Left ventricle myocardium inferior (tissue), 1 donor: ENCODE measurements at regions not wholly inside any gene's neighbourhood (a gene's known extent, or its start where the extent isn't known, plus 50 kb on each side); places are given as distances from the start of the nearest gene placed in this dataset.
A peak's percentile ranks its signal among the peaks of the same experiment; 100 is the strongest.

ENCODE experiments used
- DNase-seq: peaks from one replicate; pipeline ENCODE4 v3.0.0-alpha.2; 2020
- H3K27ac ChIP-seq: fragments of 200-600 bp; replicated peaks from 2 replicates; pipeline ENCODE4 v1.8.0; 2021
- H3K27me3 ChIP-seq: fragments of 200-600 bp; 2 replicates; pipeline ENCODE4 v1.8.0; 2021; ENCODE audit warnings: low read depth
- H3K36me3 ChIP-seq: fragments of 200-600 bp; 2 replicates; pipeline ENCODE4 v1.8.0; 2021
- H3K4me1 ChIP-seq: fragments of 200-600 bp; 2 replicates; pipeline ENCODE4 v1.8.0; 2021
- H3K4me3 ChIP-seq: fragments of 200-600 bp; 2 replicates; pipeline ENCODE4 v1.8.0; 2021; ENCODE audit warnings: mild to moderate bottlenecking, moderate library complexity
- H3K9me3 ChIP-seq: fragments of 200-600 bp; replicated peaks from 2 replicates; pipeline ENCODE4 v1.8.0; 2021
- intact Hi-C: fragments of 100-400 bp; cut with micrococcal nuclease; formaldehyde crosslinking; loops from one replicate; pipeline ENCODE4 v1.11.0; 2022
- TF ChIP-seq, protein P1 (sequence below): fragments of 200-600 bp; IDR thresholded peaks from 2 replicates; pipeline ENCODE4 v1.8.0; 2021; ENCODE audit warnings: antibody characterized with exemption, mild to moderate bottlenecking, borderline replicate concordance
- donor health status: DM: no; HTN: yes; CAD: no; lungs with severe emphysema.

DNA sequence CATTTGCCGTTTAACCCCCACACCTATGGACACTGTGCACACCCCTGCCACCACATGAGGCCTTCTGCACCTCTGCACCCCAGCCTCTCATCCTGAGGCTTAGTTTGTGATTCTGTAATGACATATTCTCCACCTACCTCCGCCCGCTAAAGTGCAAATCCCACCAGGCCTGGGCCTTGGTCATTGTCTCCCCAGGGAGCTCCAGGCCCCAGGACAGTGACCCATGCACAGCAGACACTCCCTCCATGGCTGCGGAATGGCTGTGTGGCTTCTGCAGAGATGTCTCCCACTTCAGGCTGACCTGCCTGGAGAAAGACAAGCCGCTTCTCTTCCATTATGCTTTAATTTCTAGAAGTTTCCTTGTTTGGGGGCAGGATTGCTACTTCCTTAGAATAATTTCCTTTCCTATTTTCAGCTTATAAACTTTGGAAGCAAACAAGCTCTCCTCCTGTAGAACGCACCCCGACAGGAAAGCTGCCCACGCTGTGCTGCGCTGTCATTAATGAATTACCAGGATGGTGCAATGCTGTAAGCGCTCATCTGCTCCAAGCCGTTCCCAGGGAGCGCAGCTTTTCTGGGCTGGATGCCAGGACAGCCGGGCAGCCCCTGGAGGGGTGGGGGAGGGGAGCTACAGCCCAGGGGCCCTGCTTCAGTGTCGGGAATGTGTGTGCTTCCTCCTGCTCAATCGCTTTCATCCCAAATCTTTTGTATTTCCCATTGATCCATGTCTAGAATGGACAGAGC lies 618.0 kb downstream of the BRD1 start:
- H3K9me3 ChIP-seq, result no peaks in the 10 kb centered on the region
- DNase-seq, result peak; percentile 4
- no peak overlapping the region for H3K27ac ChIP-seq
- TF ChIP-seq, protein P1, sequence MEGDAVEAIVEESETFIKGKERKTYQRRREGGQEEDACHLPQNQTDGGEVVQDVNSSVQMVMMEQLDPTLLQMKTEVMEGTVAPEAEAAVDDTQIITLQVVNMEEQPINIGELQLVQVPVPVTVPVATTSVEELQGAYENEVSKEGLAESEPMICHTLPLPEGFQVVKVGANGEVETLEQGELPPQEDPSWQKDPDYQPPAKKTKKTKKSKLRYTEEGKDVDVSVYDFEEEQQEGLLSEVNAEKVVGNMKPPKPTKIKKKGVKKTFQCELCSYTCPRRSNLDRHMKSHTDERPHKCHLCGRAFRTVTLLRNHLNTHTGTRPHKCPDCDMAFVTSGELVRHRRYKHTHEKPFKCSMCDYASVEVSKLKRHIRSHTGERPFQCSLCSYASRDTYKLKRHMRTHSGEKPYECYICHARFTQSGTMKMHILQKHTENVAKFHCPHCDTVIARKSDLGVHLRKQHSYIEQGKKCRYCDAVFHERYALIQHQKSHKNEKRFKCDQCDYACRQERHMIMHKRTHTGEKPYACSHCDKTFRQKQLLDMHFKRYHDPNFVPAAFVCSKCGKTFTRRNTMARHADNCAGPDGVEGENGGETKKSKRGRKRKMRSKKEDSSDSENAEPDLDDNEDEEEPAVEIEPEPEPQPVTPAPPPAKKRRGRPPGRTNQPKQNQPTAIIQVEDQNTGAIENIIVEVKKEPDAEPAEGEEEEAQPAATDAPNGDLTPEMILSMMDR, result no peak
- no peaks in the 10 kb centered on the region for H3K4me1 ChIP-seq
- no peak overlapping the region for H3K4me3 ChIP-seq
- peaks cover 61% of the 10 kb centered on the region for H3K27me3 ChIP-seq
- no peaks in the 10 kb centered on the region for H3K36me3 ChIP-seq
- intact Hi-C loops, result no loop called here

DNA sequence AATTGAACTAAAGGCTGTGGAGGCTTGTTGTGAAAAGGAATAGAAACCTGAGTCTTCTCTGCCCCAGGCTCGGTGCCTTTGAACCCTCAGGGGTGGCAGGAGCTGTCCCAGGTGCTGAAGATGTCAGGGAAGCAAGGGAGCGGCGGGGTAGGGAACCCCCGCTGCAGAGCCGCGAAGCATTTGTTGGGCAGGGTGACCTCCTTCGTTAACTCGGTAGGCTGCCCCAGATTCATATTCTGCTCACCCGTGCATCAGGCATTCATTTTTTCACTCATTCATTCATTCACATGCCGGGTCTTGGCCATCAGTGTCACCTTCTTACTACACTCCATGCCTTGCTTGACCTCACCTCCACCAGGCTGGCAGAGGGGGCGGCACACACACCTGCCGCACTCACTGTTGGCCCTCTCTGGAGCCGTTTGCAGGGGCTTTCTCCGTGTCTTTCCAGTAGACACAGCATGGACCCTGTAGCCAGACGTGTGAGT lies 618.9 kb downstream of the BRD1 start:
- intact Hi-C loops, result no loop called here
- DNase-seq, result peak; percentile 1
- H3K27ac ChIP-seq, result no peak overlapping the region

GRCh38 chr22:49208004-49208402 lies 619.7 kb downstream of the BRD1 start:
- H3K36me3 ChIP-seq, result no peaks in the 10 kb centered on the region
- no peaks in the 10 kb centered on the region for H3K9me3 ChIP-seq
- intact Hi-C loops, result no loop called here
- no peaks in the 10 kb centered on the region for H3K4me1 ChIP-seq
- no peak overlapping the region for H3K27ac ChIP-seq
- no peak for DNase-seq
- H3K4me3 ChIP-seq, result no peak overlapping the region
- TF ChIP-seq, protein P1, result no peak
- peaks cover 61% of the 10 kb centered on the region for H3K27me3 ChIP-seq

More for the DNA sequence above, 618.9 kb downstream of the BRD1 start:
- TF ChIP-seq, protein P1, result no peak
- no peaks in the 10 kb centered on the region for H3K9me3 ChIP-seq
- peaks cover 60% of the 10 kb centered on the region for H3K27me3 ChIP-seq
- no peaks in the 10 kb centered on the region for H3K4me1 ChIP-seq
- H3K36me3 ChIP-seq, result no peaks in the 10 kb centered on the region
- H3K4me3 ChIP-seq, result no peak overlapping the region

- Histone ChIP-seq H3K4me1 (no peaks in the 10 kb centered on the region), H3K27ac (no peak overlapping the region), H3K9me3 (no peaks in the 10 kb centered on the region), H3K4me3 (no peak overlapping the region), H3K36me3 (no peaks in the 10 kb centered on the region), H3K27me3 (peaks cover 65% of the 10 kb centered on the region)
- TF ChIP-seq, protein P1, result no peak
- intact Hi-C loops, result no loop called here
- DNase-seq, result no peak
Observed at GRCh38 chr22:49207008-49208003, 620.4 kb downstream of the BRD1 start.

- TF ChIP-seq, protein P1, result no peak
- Histone ChIP-seq H3K4me3 (no peak overlapping the region), H3K36me3 (no peaks in the 10 kb centered on the region), H3K27me3 (peaks cover 69% of the 10 kb centered on the region), H3K4me1 (no peaks in the 10 kb centered on the region), H3K9me3 (no peaks in the 10 kb centered on the region), H3K27ac (no peak overlapping the region)
- DNase-seq, result no peak
- intact Hi-C loops, result no loop called here
Observed at GRCh38 chr22:49206281-49206680, 621.4 kb downstream of the BRD1 start.
